ENCODE measurements at regions not wholly inside any gene's neighbourhood (a gene's known extent, or its start where the extent isn't known, plus 50 kb on each side); places are given as distances from the start of the nearest gene placed in this dataset.

- TF ChIP-seq RAD21 (IDR thresholded peaks at IDR 0.05 in 1 of 2, conservative IDR thresholded peaks at IDR 0.05 in 1 of 2; ENCODE audit: low read depth in 2 of 2, low read length in 2 of 2) (no peak), ZNF274 (IDR thresholded peaks at IDR 0.05; ENCODE audit: borderline replicate concordance, extremely low read depth, low read length) (no peak), CBX5 (IDR thresholded peaks at IDR 0.05; ENCODE audit: low read depth, low read length) (no peak)
Measured at GRCh38 chr4:144582105-144582850, 63.7 kb upstream of the HHIP start (continued).

Data from H1 (cell line).